Erythroblast (primary cell): ENCODE measurements at regions not wholly inside any gene's neighbourhood (a gene's known extent, or its start where the extent isn't known, plus 50 kb on each side); places are given as distances from the start of the nearest gene placed in this dataset.

Experiments
- GATA1 ChIP-seq: IDR thresholded peaks from 2 replicates; pipeline ENCODE4 v1.6.1; 2011; ENCODE audit warnings: low read depth, mild to moderate bottlenecking, control low read depth, low read length, moderate library complexity
- POLR2A ChIP-seq: IDR thresholded peaks from 2 replicates; pipeline ENCODE4 v1.6.1; 2011; ENCODE audit warnings: mild to moderate bottlenecking, low read length

DNA sequence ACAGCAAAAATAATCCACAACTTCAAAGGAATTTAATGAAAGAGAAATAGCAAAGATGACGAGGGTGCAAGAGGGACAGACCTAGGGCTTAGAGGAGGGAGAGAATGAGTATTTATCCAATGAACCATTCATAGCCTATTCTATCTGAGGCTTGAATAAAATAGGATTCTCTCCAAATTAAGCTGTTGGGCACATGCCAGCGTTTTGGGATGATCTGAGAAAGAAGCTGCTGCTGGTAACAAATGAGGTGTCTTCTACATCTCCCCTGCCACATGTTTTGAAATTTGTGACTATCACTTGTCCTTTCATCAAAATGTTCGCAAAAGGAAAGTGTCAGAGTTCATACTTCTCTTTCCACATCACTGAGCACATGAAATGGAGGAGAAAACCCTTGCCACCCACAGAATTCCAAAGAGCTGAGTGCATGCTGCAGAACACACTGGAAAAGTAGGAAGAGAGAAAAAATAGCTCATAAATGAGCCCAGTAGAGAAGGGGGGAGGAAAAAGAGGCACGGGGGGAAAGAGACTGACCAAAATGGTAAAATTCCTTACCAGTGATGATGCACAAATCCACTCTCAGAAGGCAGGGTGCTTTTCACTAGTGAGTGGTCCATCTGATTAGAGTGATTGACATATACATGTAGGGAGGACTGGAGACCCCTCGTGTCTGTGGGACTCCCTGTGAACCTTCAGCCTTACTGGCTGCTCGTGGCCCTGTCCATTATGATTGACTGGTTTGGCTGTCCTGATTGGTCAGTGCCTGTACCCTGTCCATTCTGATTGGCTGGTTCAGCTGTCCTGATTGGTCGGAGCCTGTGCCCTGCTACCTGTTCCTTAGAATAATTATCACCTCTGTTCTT is 180.5 kb downstream of the OGFRL1 start:
- no peak for TF ChIP-seq POLR2A
- no peak for TF ChIP-seq GATA1
